Neural progenitor cell (in vitro differentiated cells): ENCODE measurements at regions not wholly inside any gene's neighbourhood (a gene's known extent, or its start where the extent isn't known, plus 50 kb on each side); places are given as distances from the start of the nearest gene placed in this dataset.

ENCODE experiments used
- DNase-seq: peaks from one replicate; pipeline ENCODE4 v3.0.0-alpha.2; 2016; ENCODE audit warnings: low spot score
- H2AFZ ChIP-seq: fragments of 200-600 bp; sonication (generic); replicated peaks from 2 replicates; pipeline ENCODE4 v1.6.1; 2016; ENCODE audit warnings: antibody characterized with exemption
- H3F3A ChIP-seq: fragments of 200-600 bp; sonication (generic); 2 replicates; pipeline ENCODE4 v1.6.1; 2016; ENCODE audit warnings: antibody characterized with exemption, low read depth
- H3K27ac ChIP-seq: fragments of 200-600 bp; sonication (generic); 2 replicates; pipeline ENCODE4 v1.5.1; 2016; ENCODE audit warnings: mild to moderate bottlenecking
- H3K27me3 ChIP-seq: fragments of 200-600 bp; sonication (generic); 2 replicates; pipeline ENCODE4 v1.6.1; 2016; ENCODE audit warnings: mild to moderate bottlenecking, moderate library complexity
- H3K36me3 ChIP-seq: fragments of 200-600 bp; sonication (generic); 2 replicates; pipeline ENCODE4 v1.5.1; 2016
- H3K4me1 ChIP-seq: fragments of 200-600 bp; sonication (generic); 2 replicates; pipeline ENCODE4 v1.6.1; 2016; ENCODE audit warnings: mixed run types
- H3K4me2 ChIP-seq: fragments of 200-600 bp; sonication (generic); 2 replicates; pipeline ENCODE4 v1.6.1; 2016
- H3K4me3 ChIP-seq: fragments of 200-600 bp; sonication (generic); 2 replicates; pipeline ENCODE4 v1.5.1; 2016
- H3K79me2 ChIP-seq: fragments of 200-600 bp; sonication (generic); 2 replicates; pipeline ENCODE4 v1.6.1; 2016; ENCODE audit warnings: low read depth
- H3K9ac ChIP-seq: fragments of 200-600 bp; sonication (generic); 2 replicates; pipeline ENCODE4 v1.6.1; 2016
- H3K9me3 ChIP-seq: fragments of 200-600 bp; sonication (generic); 2 replicates; pipeline ENCODE4 v1.5.1; 2016; ENCODE audit warnings: low read depth
- H4K20me1 ChIP-seq: fragments of 200-600 bp; sonication (generic); 2 replicates; pipeline ENCODE4 v1.6.1; 2016; ENCODE audit warnings: low read depth
- H3K27ac Mint-ChIP-seq: 3 replicates; pipeline ENCODE4 v1.8.0; 2021; ENCODE audit warnings: mixed read lengths
- H3K27me3 Mint-ChIP-seq: 2 replicates; pipeline ENCODE4 v1.8.0; 2022; ENCODE audit warnings: low read depth, mild to moderate bottlenecking, inconsistent platforms, moderate library complexity, mixed read lengths; ENCODE audit not compliant: insufficient read depth
- H3K36me3 Mint-ChIP-seq: 3 replicates; pipeline ENCODE4 v1.8.0; 2021; ENCODE audit warnings: mixed read lengths
- H3K4me1 Mint-ChIP-seq: 3 replicates; pipeline ENCODE4 v1.8.0; 2021; ENCODE audit warnings: mixed read lengths
- H3K4me3 Mint-ChIP-seq: 3 replicates; pipeline ENCODE4 v1.8.0; 2021; ENCODE audit warnings: mild to moderate bottlenecking, moderate library complexity, mixed read lengths
- H3K9me3 Mint-ChIP-seq: 3 replicates; pipeline ENCODE4 v1.8.0; 2020; ENCODE audit warnings: mixed read lengths
- CTCF ChIP-seq: fragments of 200-600 bp; sonication (generic); IDR thresholded peaks from 2 replicates; pipeline ENCODE4 v1.5.1; 2017; ENCODE audit warnings: antibody characterized with exemption, mild to moderate bottlenecking
- EZH2 ChIP-seq: fragments of 200-600 bp; sonication (generic); IDR thresholded peaks from 2 replicates; pipeline ENCODE4 v1.6.1; 2017; ENCODE audit warnings: antibody characterized with exemption, mild to moderate bottlenecking, moderate library complexity
- EZH2phosphoT487 ChIP-seq: fragments of 200-600 bp; sonication (generic); IDR thresholded peaks from 2 replicates; pipeline ENCODE4 v1.6.1; 2017; ENCODE audit warnings: antibody characterized with exemption

- Histone ChIP-seq H3K9ac (no peak overlapping the region), H3F3A (no peaks in the 10 kb centered on the region), H3K27me3 (no peaks in the 10 kb centered on the region), H3K4me1 (peaks cover 7% of the 10 kb centered on the region), H3K4me2 (no peak overlapping the region), H2AFZ (no peak overlapping the region), H3K9me3 (no peaks in the 10 kb centered on the region), H3K79me2 (no peaks in the 10 kb centered on the region), H3K36me3 (no peaks in the 10 kb centered on the region), H4K20me1 (no peaks in the 10 kb centered on the region), H3K4me3 (no peak overlapping the region), H3K27ac (no peak overlapping the region)
- no peak for TF ChIP-seq EZH2phosphoT487
- Mint-ChIP-seq H3K27ac (no peak overlapping the region), H3K27me3 (peaks cover 9% of the 10 kb centered on the region), H3K36me3 (no peaks in the 10 kb centered on the region), H3K4me1 (peaks cover 13% of the 10 kb centered on the region), H3K9me3 (peaks cover 6% of the 10 kb centered on the region), H3K4me3 (no peak overlapping the region)
- no peak for DNase-seq
Observed at GRCh38 chr2:16291731-16292550, 351.6 kb downstream of the MYCN start.

- Mint-ChIP-seq H3K27ac (no peak overlapping the region), H3K4me1 (peaks cover 10% of the 10 kb centered on the region), H3K4me3 (no peak overlapping the region), H3K36me3 (no peaks in the 10 kb centered on the region), H3K9me3 (peaks cover 4% of the 10 kb centered on the region), H3K27me3 (peaks cover 16% of the 10 kb centered on the region)
- Histone ChIP-seq H3K4me2 (no peak overlapping the region), H3K27ac (no peak overlapping the region), H3K4me1 (peaks cover 7% of the 10 kb centered on the region), H3K36me3 (no peaks in the 10 kb centered on the region), H3K9ac (no peak overlapping the region), H3F3A (no peaks in the 10 kb centered on the region), H3K9me3 (no peaks in the 10 kb centered on the region), H3K4me3 (no peak overlapping the region), H2AFZ (no peak overlapping the region), H3K27me3 (no peaks in the 10 kb centered on the region), H3K79me2 (no peaks in the 10 kb centered on the region), H4K20me1 (no peaks in the 10 kb centered on the region)
- TF ChIP-seq EZH2 = no peak
- no peak for DNase-seq
Observed at GRCh38 chr2:16291226-16291625, 350.9 kb downstream of the MYCN start.

GRCh38 chr2:16290311-16291020 lies 350.1 kb downstream of the MYCN start:
- Histone ChIP-seq H2AFZ (no peak overlapping the region), H3K79me2 (no peaks in the 10 kb centered on the region), H3F3A (no peaks in the 10 kb centered on the region), H3K4me3 (no peak overlapping the region), H3K27me3 (no peaks in the 10 kb centered on the region), H3K4me1 (peaks cover 10% of the 10 kb centered on the region), H3K4me2 (no peak overlapping the region), H3K36me3 (no peaks in the 10 kb centered on the region), H3K27ac (no peak overlapping the region), H4K20me1 (no peaks in the 10 kb centered on the region), H3K9me3 (no peaks in the 10 kb centered on the region), H3K9ac (no peak overlapping the region)
- Mint-ChIP-seq H3K9me3 (peaks cover 2% of the 10 kb centered on the region), H3K4me1 (peaks cover 10% of the 10 kb centered on the region), H3K27me3 (peaks cover 23% of the 10 kb centered on the region), H3K36me3 (no peaks in the 10 kb centered on the region), H3K4me3 (no peak overlapping the region), H3K27ac (no peak overlapping the region)
- DNase-seq = no peak
- TF ChIP-seq EZH2 = no peak
- no peak for TF ChIP-seq CTCF
- no peak for TF ChIP-seq EZH2phosphoT487

- no peak overlapping the region for H3K27ac Mint-ChIP-seq
Observed at GRCh38 chr2:16288371-16289112, 348.2 kb downstream of the MYCN start.

More at GRCh38 chr2:16288371-16289112, 348.2 kb downstream of the MYCN start:
- H3K27ac ChIP-seq = no peak overlapping the region
- H3K4me3 ChIP-seq = no peak overlapping the region
- H3K4me2 ChIP-seq = no peak overlapping the region
- H3K27me3 Mint-ChIP-seq = peaks cover 24% of the 10 kb centered on the region
- DNase-seq = no peak
- H3K36me3 ChIP-seq = no peaks in the 10 kb centered on the region
- H3K4me3 Mint-ChIP-seq = no peak overlapping the region
- no peaks in the 10 kb centered on the region for H3K9me3 ChIP-seq
- H3K4me1 Mint-ChIP-seq = peaks cover 12% of the 10 kb centered on the region
- no peaks in the 10 kb centered on the region for H3K79me2 ChIP-seq
- H3F3A ChIP-seq = no peaks in the 10 kb centered on the region
- TF ChIP-seq CTCF = no peak
- TF ChIP-seq EZH2 = no peak
- TF ChIP-seq EZH2phosphoT487 = no peak
- H3K9ac ChIP-seq = no peak overlapping the region
- H4K20me1 ChIP-seq = no peaks in the 10 kb centered on the region
- H3K9me3 Mint-ChIP-seq = peaks cover 2% of the 10 kb centered on the region
- no peaks in the 10 kb centered on the region for H3K27me3 ChIP-seq
- no peaks in the 10 kb centered on the region for H3K36me3 Mint-ChIP-seq
- no peak overlapping the region for H2AFZ ChIP-seq
- H3K4me1 ChIP-seq = peaks cover 10% of the 10 kb centered on the region
